NT2/D1 (cell line): ENCODE measurements at regions not wholly inside any gene's neighbourhood (a gene's known extent, or its start where the extent isn't known, plus 50 kb on each side); places are given as distances from the start of the nearest gene placed in this dataset.

Experiments used
- DNase-seq: peaks from one replicate; pipeline ENCODE4 v3.0.0-alpha.2; 2011; ENCODE audit warnings: low read depth, low spot score
- H3K27me3 ChIP-seq: 2 replicates; pipeline ENCODE4 v1.6.0; 2011; ENCODE audit warnings: mild to moderate bottlenecking; ENCODE audit not compliant: insufficient read length, insufficient read depth
- H3K36me3 ChIP-seq: 2 replicates; pipeline ENCODE4 v1.6.1; 2011; ENCODE audit warnings: mild to moderate bottlenecking, low read length, mixed read lengths; ENCODE audit not compliant: insufficient read depth, insufficient read length
- H3K4me1 ChIP-seq: 2 replicates; pipeline ENCODE4 v1.5.1; 2011; ENCODE audit not compliant: insufficient read depth, insufficient read length
- H3K4me3 ChIP-seq: 2 replicates; pipeline ENCODE4 v1.5.1; 2011; ENCODE audit warnings: low read depth; ENCODE audit not compliant: insufficient read length
- H3K9ac ChIP-seq: 2 replicates; pipeline ENCODE4 v1.6.0; 2011; ENCODE audit warnings: low read depth; ENCODE audit not compliant: insufficient read length
- H3K9me3 ChIP-seq: 2 replicates; pipeline ENCODE4 v1.5.1; 2011; ENCODE audit warnings: mild to moderate bottlenecking, low read length; ENCODE audit not compliant: insufficient read depth
- SUZ12 ChIP-seq: IDR thresholded peaks from 2 replicates; pipeline ENCODE4 v1.6.1; 2011; ENCODE audit not compliant: insufficient read length, insufficient read depth; ENCODE audit errors: extremely low read depth
- YY1 ChIP-seq: IDR thresholded peaks from 2 replicates; pipeline ENCODE4 v1.6.1; 2011; ENCODE audit not compliant: insufficient read length, insufficient read depth
- ZNF274 ChIP-seq: IDR thresholded peaks from 2 replicates; pipeline ENCODE4 v1.6.1; 2011; ENCODE audit warnings: mild to moderate bottlenecking, low read depth, low read length

DNA sequence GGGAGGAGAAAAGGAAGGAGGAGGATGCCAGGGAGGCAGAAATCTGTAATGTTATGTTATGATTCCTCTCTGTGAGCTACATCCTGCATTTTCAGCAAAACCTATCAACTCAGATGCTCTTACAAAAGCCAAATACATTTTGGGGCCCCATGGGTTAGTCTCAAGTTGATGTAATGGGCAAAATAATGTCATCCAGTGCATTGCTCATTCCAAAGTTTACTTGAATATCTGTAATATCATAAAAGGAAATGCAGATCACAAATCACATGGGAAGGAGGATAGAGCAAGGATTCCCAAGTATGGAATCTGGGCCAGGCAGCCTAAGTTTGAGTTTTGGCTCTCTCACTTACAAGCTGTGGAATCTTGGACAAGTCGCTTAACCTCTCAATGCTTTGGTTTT, 74.9 kb upstream of the SOD3 start:
- H3K4me3 ChIP-seq, result no peak overlapping the region
- H3K9me3 ChIP-seq, result peaks cover 3% of the 10 kb centered on the region; the same call in 1 of the 2 replicates
- H3K27me3 ChIP-seq, result no peaks in the 10 kb centered on the region
- H3K9ac ChIP-seq, result no peak overlapping the region
- no peaks in the 10 kb centered on the region for H3K36me3 ChIP-seq
- no peak for TF ChIP-seq SUZ12
- DNase-seq, result no peak
- peaks cover 4% of the 10 kb centered on the region for H3K4me1 ChIP-seq

DNA sequence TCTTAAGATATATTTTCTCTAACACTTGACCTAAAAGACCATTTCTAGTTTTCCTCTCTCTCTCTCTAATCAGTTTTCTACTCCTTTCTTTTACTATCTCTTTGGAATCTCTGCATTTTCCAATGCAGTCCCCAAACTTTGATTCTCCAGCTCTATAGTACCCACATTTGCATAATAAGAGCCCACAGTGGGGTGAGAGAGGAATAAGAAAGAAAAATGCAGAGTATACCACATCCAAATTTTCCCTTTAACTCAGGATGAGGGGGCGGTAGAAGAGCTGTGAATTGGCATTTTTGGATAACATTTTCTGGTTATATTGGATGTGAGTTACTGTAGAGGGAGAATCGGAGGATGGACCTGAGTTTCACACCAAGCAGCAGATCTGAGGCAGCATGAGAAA, 74.4 kb upstream of the SOD3 start:
- Histone ChIP-seq H3K4me3 (no peak overlapping the region), H3K4me1 (peaks cover 4% of the 10 kb centered on the region), H3K36me3 (no peaks in the 10 kb centered on the region), H3K9ac (no peak overlapping the region), H3K27me3 (no peaks in the 10 kb centered on the region), H3K9me3 (no peaks in the 10 kb centered on the region)
- DNase-seq, result no peak
- TF ChIP-seq SUZ12, result no peak
- no peak for TF ChIP-seq YY1
- no peak for TF ChIP-seq ZNF274

DNA sequence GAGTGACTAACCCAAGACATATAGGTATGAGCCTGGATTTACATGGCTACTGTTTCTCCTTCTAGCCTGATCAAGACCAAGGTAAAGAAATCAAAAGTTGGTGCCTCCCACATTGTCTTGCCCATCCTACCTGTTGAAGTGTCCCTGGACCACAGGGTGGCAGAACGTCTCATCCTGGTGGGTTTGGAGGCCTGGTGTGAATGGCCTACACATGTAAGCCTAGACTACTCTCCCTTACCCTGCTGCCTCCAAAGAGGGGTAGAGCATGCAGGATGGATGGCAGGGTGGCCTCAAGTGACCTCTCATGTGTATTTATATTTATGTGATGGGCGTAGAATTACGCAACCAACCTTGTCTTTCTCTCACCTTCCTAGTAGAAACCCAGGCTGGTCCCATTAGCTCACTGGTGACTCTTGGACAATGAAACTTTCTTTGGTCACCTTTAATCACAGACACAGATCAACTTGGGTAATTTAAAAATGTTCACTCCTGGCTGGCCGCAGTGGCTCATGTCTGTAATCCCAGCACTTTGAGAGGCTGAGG, 73.3 kb upstream of the SOD3 start:
- no peaks in the 10 kb centered on the region for H3K36me3 ChIP-seq
- no peaks in the 10 kb centered on the region for H3K27me3 ChIP-seq
- H3K9ac ChIP-seq, result no peak overlapping the region
- peaks cover 4% of the 10 kb centered on the region for H3K4me1 ChIP-seq
- no peaks in the 10 kb centered on the region for H3K9me3 ChIP-seq
- no peak overlapping the region for H3K4me3 ChIP-seq
- TF ChIP-seq SUZ12 (no peak), YY1 (no peak), ZNF274 (no peak)
- no peak for DNase-seq

DNA sequence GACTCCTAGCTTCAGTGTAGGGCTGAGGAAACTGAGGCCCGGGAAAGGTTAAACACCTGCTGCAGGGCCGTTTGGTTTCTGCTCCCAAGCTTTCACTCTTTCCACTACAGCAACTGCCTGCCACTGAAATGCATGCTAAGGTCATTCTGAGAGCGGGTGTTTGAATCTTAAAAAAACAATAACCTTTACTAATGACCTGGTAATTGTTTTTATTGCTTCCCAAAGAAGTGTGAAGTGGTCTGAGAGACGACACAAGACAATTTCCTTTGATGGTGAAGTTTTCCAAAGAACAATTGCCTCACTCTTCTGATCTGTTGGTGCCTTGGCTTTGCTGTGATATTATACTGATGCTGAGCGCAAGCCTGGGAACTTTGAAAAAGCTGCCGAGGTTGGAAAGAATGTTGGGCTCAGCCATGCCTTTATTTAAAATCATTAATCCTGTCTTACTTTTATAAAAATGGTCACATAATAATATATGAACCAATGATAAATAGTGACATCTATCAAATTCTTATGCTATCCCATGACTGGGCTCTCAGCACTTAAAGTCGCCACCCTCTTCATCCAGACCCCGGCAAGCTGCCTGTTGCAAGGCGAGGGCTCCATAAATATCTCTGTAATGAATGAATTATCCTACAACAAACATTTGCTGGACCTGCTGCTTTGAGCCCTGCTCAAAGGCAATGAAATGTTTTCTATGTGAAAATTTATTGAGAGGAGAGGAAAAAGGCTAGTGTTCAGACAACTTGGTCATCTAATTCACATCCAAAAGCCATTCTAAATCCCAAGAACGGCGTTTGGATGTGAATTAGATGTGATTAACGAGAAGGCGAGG, 67.8 kb upstream of the SOD3 start:
- H3K9ac ChIP-seq, result no peak overlapping the region
- no peak overlapping the region for H3K4me3 ChIP-seq
- no peaks in the 10 kb centered on the region for H3K4me1 ChIP-seq
- TF ChIP-seq SUZ12 (no peak), ZNF274 (no peak), YY1 (no peak)
- H3K27me3 ChIP-seq, result no peaks in the 10 kb centered on the region
- H3K9me3 ChIP-seq, result no peaks in the 10 kb centered on the region
- DNase-seq, result no peak
- no peaks in the 10 kb centered on the region for H3K36me3 ChIP-seq

DNA sequence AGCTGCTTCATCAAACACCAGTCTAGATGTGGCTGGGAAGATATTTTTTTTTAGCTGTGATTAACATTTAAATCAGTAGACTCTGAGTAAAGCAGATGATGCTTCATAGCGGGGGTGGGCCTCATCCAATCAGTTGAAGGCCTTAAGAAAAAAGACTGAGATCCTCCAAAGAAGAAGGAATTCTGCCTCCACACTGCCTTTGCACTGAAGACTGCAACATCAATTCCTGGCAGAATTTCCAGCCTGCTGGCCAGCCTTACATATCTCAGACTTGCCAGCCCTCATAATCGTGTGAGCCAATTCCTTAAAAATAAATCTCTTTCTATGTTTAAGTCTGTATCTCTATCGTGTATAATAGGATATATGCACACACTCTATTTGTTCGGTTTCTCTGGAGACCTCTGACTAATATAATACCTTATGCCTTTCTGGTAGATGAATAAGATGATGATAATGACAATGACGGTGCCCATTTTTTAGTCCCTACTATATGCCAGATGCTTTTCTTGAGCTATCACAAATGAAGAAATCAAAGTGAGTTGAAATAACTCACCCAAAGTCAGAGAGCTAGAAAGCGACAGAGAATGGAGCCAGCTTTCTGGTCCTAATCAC, 66.1 kb upstream of the SOD3 start:
- Histone ChIP-seq H3K9me3 (no peaks in the 10 kb centered on the region), H3K4me1 (no peaks in the 10 kb centered on the region), H3K36me3 (no peaks in the 10 kb centered on the region), H3K27me3 (no peaks in the 10 kb centered on the region), H3K9ac (no peak overlapping the region), H3K4me3 (no peak overlapping the region)
- no peak for DNase-seq
- no peak for TF ChIP-seq ZNF274
- TF ChIP-seq YY1, result no peak
- TF ChIP-seq SUZ12, result no peak

GRCh38 chr4:24730256-24731001, 64.9 kb upstream of the SOD3 start:
- H3K9me3 ChIP-seq, result no peaks in the 10 kb centered on the region
- no peaks in the 10 kb centered on the region for H3K27me3 ChIP-seq
- H3K4me1 ChIP-seq, result no peaks in the 10 kb centered on the region
- no peak for TF ChIP-seq ZNF274
- TF ChIP-seq YY1, result no peak
- TF ChIP-seq SUZ12, result no peak
- no peak for DNase-seq
- H3K9ac ChIP-seq, result no peak overlapping the region
- H3K36me3 ChIP-seq, result no peaks in the 10 kb centered on the region
- H3K4me3 ChIP-seq, result no peak overlapping the region

GRCh38 chr4:24731448-24731847, 63.9 kb upstream of the SOD3 start:
- Histone ChIP-seq H3K9ac (no peak overlapping the region), H3K4me3 (no peak overlapping the region), H3K9me3 (peaks cover 4% of the 10 kb centered on the region; the same call in 1 of the 2 replicates), H3K36me3 (no peaks in the 10 kb centered on the region), H3K27me3 (no peaks in the 10 kb centered on the region), H3K4me1 (no peaks in the 10 kb centered on the region)
- TF ChIP-seq SUZ12, result no peak
- DNase-seq, result no peak
